ENCODE measurements at regions not wholly inside any gene's neighbourhood (a gene's known extent, or its start where the extent isn't known, plus 50 kb on each side); places are given as distances from the start of the nearest gene placed in this dataset.

DNA sequence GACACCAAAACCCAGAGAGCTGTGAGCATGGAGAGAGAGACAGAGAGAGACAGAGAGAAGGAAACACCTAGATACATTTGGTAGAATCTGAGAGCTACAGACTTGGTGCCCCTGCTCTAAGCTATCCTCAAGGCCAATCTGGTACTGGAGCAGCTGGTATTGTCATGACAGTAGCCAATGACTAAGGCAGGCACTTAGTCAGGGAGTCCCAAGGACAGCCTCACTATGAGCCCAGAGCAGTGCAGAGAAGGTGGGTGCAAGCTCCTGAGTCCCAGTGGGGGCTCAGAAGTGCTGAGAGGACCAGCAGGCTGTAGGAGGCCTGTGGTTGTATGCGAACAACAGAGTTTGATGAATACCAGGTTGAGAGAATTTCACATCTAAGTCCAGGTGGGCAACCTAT lies 300.4 kb upstream of the ZNF608 start:
- TF ChIP-seq EZH2 (IDR thresholded peaks at IDR 0.05; ENCODE audit: borderline replicate concordance, low read depth, low read length, severe bottlenecking) (no peak), MAX (IDR thresholded peaks at IDR 0.05; ENCODE audit: insufficient read depth, insufficient read length) (no peak), POLR2A (IDR thresholded peaks at IDR 0.05; ENCODE audit: low read depth, low read length) (no peak), CTCF (IDR thresholded peaks at IDR 0.05; ENCODE audit: extremely low read depth in 1 of 2, insufficient read depth in 1 of 2, low read depth in 1 of 2, low read length in 2 of 2) (no peak)

All from endothelial cell of umbilical vein (primary cell).